ENCODE measurements at regions not wholly inside any gene's neighbourhood (a gene's known extent, or its start where the extent isn't known, plus 50 kb on each side); places are given as distances from the start of the nearest gene placed in this dataset.

- H3K79me2 ChIP-seq (ENCODE audit: control insufficient read depth in 1 of 2, insufficient read depth in 2 of 2, low read length in 2 of 2), result no peaks in the 10 kb centered on the region
- POLR2A ChIA-PET (ENCODE audit: partially characterized antibody), result interaction anchor here (1.3 to 1.6 kb wide), 2 partner anchors 17 to 351 kb away, joined by 4 read pairs; partner anchors contain the start of gene CTNNB1
- 89% methylated on average over 2 of the region's 2 CpGs; no CpG with 5 or more reads in 1 of the 2 experiments for WGBS, 2 experiments (ENCODE audit: extremely low coverage in 1 of 2, insufficient coverage in 1 of 2, insufficient read length in 1 of 2, insufficient replicate concordance in 2 of 2, low coverage in 1 of 2, low lambda C conversion rate in 2 of 2, missing lambda C conversion rate in 1 of 2)
- H3K14ac ChIP-seq (ENCODE audit: insufficient read length), result no peak overlapping the region
- H2AFZ ChIP-seq (ENCODE audit: low read length), result no peak overlapping the region
- H3K9me3 ChIP-seq (ENCODE audit: insufficient read depth in 2 of 2, low read depth in 1 of 2, low read length in 1 of 2), result peaks cover 4% of the 10 kb centered on the region in 2 experiments; a peak in 1 of 4 replicates
- no peak overlapping the region for H2BK120ac ChIP-seq (replicated peaks; ENCODE audit: low read depth, low read length)
- 0 out of 2 replicates have a peak overlapping the region, but pooled peaks have one; percentile 4 for H3K18ac ChIP-seq (ENCODE audit: extremely low read depth, low read length)
- no peak overlapping the region for H3K23ac ChIP-seq (ENCODE audit: insufficient read length)
- DNase-seq (ENCODE audit: low read depth in 1 of 2, low spot score in 2 of 2) (no peak), FAIRE-seq (no peak)
- H2AK5ac ChIP-seq (ENCODE audit: low read depth, low read length), result no peak overlapping the region
- no peak overlapping the region for H3K4me3 ChIP-seq (ENCODE audit: extremely low read depth in 1 of 4, insufficient read depth in 2 of 4, low read depth in 3 of 4, low read length in 4 of 4)
- no peaks in the 10 kb centered on the region for H4K20me1 ChIP-seq (replicated peaks in 1 of 2; ENCODE audit: control insufficient read depth in 1 of 2, insufficient read depth in 2 of 2, low read length in 2 of 2)
- CTCF ChIA-PET (ENCODE audit: partially characterized antibody), result interaction anchor here (0.9 to 3.1 kb wide), 11 partner anchors 19 to 359 kb away, joined by 3 to 12 read pairs (median 3); no protein-coding TSS in a partner anchor
- no peaks in the 10 kb centered on the region for H3K27me3 ChIP-seq (replicated peaks in 1 of 4; ENCODE audit: control insufficient read depth in 3 of 4, extremely low read depth in 1 of 4, insufficient read depth in 3 of 4, low read length in 3 of 4)
- H2BK5ac ChIP-seq (ENCODE audit: low read depth, low read length), result peak overlapping the region; percentile 55; the same call in 1 of the 2 replicates
- H4K5ac ChIP-seq (ENCODE audit: insufficient read length, low read depth, low read length), result no peak overlapping the region
- no peak overlapping the region; a peak in 1 of 4 replicates for H3K4me2 ChIP-seq (ENCODE audit: insufficient read depth in 1 of 2, low read depth in 2 of 2, low read length in 2 of 2)
- no peak for TF ChIP-seq POU5F1 (IDR thresholded peaks at IDR 0.05; ENCODE audit: low read depth, low read length)
- 0 out of 2 replicates have a peak overlapping the region, but pooled peaks have one; percentile 31 for H2BK15ac ChIP-seq (ENCODE audit: low read length)
- H3K9ac ChIP-seq (replicated peaks in 1 of 4; ENCODE audit: extremely low read depth in 1 of 4, low read depth in 3 of 4, low read length in 3 of 4), result no peak overlapping the region
- peaks cover 6 to 10% (median 8%) of the 10 kb centered on the region in 4 experiments; a peak in 6 of 7 replicates for H3K4me1 ChIP-seq (replicated peaks in 1 of 4; ENCODE audit: control insufficient read depth in 3 of 4, insufficient read depth in 4 of 4, low read length in 3 of 4)
- H3K4ac ChIP-seq (replicated peaks; ENCODE audit: insufficient read length, low read depth, low read length), result no peak overlapping the region
- no peaks in the 10 kb centered on the region for H3K36me3 ChIP-seq (ENCODE audit: control insufficient read depth in 2 of 4, insufficient read depth in 4 of 4, low read length in 3 of 4)
- no peak overlapping the region for H3K56ac ChIP-seq (replicated peaks; ENCODE audit: insufficient read length, low read depth, low read length)
- no peak overlapping the region for H4K8ac ChIP-seq (ENCODE audit: extremely low read depth, insufficient read depth, low read length)
- H2BK12ac ChIP-seq (ENCODE audit: low read depth, low read length), result peak overlapping the region; percentile 5; the same call in 1 of the 2 replicates
- no peak overlapping the region for H3K27ac ChIP-seq (ENCODE audit: low read depth, low read length)
- H3K23me2 ChIP-seq (ENCODE audit: low read depth, low read length), result no peaks in the 10 kb centered on the region
- H3K79me1 ChIP-seq (ENCODE audit: low read depth, low read length), result no peaks in the 10 kb centered on the region
- H4K91ac ChIP-seq (replicated peaks; ENCODE audit: insufficient read length, low read length), result peak overlapping the region; percentile 77
- H2BK20ac ChIP-seq (ENCODE audit: low read length), result no peak overlapping the region
Measured at GRCh38 chr3:40848421-40848820, 323.7 kb downstream of the ZNF621 start.
